GM21825 (cell line): ENCODE measurements at regions not wholly inside any gene's neighbourhood (a gene's known extent, or its start where the extent isn't known, plus 50 kb on each side); places are given as distances from the start of the nearest gene placed in this dataset.
"Not testable (repeated sequence)": the region's sequence is repeated elsewhere in the genome, so short reads cannot be mapped to it uniquely, and the experiment has no call there.

Source experiments
- ATAC-seq: cut with Tn5 transposase; IDR thresholded peaks from one replicate; pipeline ENCODE4 v1.9.1; 2021; ENCODE audit warnings: mild to moderate bottlenecking, moderate library complexity; ENCODE audit not compliant: unreplicated experiment

DNA sequence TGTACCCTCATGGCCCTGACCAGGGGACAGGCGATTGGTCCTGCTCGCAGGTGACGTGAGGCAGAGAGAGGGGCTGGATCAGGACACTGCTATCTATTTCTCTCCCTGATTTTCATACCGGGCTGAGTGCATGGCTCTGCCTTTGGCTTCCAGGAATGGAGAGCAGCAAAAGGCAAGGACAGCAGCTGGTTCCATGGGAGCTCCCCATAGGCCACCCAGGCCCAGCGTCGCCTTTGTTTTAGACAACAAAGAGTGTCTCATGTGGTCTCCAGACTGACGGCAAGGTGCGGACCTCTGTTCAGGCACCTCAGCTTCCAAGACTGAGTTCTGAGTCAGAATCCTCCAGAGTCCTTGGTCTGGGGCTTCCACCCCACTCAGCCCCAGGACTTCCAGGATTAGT lies 123.1 kb downstream of the VEGFA start:
- no peak for ATAC-seq

DNA sequence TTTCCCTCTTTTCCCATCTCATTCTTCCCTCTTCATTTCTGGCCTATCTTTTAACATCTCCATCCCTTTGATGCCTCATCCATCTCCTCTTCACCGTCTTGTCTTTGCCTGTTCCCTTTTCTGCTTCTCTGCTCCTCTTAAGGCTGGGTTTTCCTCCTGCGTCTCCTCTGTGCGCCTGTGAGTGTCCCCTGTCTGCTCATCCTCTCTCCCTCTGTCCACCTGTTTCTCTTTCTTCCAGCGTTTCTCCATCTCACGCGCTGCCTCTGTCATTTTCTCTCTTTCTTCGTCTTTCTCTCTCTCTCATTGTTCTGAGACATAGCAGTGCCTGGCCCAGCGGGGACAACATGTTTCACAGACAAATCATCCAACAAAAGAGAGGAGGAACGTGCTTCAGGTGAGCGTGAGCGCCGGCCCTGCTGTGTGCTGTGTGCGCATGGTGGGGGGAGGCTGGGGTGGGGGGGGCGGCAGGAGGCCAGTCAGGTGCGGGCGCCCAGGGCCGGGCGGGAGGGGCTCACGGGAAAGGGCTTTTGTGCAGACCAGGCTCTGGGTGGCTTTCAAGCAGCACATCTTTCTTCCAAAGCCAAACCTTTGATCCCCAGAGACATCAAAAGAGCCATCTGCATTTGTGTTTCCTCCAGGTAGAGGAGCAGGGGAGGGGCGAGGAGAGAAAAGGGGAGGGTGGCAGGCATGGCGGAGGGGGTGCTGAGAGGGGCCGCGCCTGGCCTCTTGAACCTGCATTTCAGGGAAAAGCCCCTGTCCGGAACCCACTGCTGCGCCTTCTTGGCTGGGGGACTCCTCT lies 121.3 kb downstream of the VEGFA start:
- ATAC-seq = no peak

DNA sequence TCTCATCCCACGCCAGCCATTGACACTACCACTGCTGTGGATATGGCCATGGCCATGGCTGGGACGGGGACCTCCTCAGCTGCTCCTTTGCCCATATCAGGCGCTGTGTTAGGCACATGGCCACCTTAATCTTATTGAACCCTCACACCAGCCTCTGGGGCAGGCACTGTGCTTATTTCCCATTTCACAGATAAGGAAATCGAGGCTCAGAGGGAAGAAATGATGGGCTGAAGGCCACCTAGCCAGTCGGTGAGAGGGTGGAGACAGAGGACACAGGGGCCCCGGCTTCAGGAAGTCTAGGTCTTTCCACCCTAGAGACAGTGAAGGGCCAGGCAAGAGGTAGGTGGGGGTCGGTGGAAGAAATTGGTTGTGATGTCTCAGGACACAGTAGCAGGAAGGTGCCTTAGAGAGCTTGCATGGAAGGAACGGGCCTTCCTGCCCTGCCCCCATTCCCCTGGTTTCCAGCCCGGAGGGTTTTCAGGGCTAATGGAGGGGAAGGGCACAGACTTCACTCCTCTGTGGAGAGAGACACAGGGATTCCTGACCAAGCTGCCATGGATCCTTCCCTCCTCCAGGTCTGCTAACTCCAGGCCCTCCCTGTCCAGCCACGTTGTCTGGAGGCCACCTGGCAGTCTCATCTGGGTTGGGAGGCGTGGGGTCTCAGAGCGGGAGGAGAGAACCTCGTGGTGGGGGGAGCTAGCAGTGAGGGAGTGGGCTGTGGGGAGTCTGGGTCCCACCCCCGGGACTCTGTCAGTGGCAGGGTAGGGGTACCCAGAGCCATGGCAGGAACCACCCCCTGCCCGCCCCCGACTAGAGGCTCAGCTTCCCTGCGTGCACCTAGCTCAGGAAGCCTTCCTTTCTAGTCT lies 120.4 kb downstream of the VEGFA start:
- no peak for ATAC-seq

DNA sequence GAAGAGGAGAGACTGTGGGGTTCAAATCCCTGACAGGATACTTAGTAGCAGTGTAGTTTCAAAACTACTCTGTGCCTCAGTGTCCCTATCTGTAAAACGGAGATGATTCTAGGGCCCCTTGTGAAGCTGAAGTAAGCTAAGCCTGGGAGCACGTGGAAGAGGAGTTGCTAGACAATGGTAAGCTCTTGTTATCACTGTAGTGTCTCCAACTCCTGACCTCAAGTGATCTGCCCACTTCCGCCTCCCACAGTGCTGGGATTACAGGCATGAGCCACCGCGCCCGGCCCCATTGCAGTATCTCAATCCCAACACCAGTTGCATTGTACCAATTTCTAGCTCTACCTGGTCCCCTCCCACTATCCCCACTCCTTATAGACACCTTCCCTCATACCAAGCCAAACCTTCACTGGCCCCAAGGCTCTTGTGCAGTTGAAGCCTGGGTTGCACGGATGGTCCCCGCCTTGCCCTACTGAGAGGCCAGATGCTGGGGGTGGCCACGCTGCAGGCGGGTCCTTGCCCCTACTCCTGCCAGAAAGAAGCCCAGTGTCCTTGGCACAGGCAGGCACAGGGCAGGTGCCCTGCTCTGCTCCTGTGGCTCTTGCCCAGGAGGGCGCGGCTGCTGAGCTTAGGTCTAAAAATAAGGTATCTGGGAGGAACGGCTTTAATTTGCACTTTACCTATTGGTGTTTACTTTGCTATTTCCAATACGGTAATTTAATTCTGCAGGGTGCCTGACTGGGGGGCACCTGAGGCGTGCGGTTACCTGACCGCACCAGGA lies 118.1 kb downstream of the VEGFA start:
- ATAC-seq = no peak

DNA sequence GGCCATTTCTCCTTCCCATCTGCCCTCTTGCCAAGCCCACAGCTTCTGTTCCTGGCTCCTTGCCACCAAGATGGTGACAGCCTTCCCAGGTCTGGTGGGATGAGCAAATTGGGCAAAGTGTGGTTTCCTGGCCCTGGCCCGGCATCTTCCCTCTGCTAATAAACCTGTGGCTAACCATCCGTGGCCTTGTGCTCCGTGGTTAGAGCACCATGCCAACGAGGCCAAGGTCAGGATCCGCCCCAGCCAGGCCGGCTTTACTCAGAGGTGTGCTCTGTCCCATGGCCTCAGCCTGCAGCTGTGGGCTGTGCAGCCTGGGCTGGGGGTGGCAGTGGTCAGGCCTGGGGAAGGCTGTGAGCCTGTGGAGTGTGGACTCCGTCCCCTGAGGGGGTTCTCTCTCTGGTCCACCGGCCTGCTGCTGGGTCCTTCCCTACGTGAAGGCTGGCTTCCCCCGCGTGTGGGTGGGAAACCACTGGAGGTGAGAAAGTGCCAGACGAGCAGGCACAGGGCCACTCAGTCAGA lies 117.4 kb downstream of the VEGFA start:
- ATAC-seq = no peak

DNA sequence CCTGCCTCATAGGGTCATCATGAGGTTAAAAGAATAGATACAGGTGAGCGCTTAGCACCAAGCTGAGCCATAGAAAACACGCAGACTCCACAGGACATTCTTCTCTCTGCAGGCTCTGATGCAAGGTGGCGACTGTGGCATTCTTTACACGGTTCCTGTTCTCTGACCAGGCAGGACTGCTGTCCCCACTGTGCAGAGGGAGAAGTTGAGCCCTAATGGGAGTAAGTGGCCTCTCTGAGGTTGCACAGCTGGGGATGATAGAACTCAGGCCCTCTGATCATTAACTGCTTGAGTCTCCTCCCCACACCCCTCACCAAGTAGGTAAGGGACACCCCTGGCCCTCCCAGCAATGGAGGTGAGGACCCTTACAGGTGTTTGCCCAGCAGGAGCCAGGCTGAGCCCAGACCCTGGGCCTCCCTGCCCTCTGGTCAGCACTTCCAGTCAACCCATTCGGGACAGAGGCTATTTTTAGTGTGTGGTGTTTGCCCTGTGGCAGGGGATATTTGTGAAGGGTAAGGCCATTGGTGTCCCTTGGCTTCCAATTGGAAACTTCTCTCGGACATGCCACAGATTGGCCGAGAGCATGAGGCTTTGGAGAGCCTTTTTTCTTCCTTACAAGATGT lies 116.8 kb downstream of the VEGFA start:
- no peak for ATAC-seq

DNA sequence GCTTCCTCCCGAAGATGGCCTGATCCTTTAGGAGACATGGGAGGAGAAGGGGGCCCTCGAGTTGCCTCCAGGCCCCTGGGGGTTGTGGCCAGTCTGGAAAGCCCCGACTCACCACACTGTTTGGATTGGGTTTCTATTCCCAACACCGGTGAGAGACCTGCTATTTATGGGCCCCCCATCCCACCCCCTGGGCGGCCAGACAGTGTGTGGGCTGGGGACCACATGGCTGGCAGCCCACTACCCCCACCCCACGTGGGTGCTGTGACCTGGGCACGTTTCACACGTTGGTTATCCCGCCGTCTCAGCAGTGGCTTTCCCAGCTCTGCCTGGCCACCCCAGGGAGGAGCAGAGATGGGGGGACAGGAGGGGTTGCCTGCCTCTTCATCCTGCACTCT lies 116.1 kb downstream of the VEGFA start:
- ATAC-seq = no peak

DNA sequence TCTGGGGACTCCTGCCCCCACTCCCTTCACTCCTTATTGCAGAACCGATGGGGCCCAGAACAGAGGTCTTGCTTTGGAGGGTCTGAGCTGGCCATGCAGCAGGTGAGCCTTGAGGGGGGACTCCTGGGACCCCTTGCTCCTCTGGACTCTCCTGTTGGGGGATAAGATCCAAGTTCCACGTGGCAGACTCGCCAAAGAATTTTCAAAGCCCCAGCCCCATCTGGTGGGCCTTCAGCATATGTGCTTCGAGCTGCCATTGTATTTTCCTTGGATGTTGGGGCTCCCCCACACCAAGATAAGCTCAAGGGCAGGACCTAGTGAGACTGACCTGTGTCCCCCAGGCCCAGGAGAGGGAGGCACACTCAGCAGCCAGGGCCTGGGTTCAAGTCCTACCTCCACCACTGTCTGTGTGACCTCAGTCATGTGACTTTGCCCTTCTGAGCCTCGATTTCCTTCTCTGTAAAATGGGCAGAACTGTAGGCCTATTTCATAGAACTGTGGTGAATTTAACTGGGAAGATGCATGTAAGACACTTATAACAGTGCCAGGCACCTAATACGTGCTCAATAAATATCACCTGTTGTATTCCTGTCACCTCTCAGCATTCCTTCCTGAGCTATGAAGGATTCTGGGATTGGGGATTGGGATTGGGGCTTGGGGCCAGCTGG lies 115.5 kb downstream of the VEGFA start:
- ATAC-seq = no peak

DNA sequence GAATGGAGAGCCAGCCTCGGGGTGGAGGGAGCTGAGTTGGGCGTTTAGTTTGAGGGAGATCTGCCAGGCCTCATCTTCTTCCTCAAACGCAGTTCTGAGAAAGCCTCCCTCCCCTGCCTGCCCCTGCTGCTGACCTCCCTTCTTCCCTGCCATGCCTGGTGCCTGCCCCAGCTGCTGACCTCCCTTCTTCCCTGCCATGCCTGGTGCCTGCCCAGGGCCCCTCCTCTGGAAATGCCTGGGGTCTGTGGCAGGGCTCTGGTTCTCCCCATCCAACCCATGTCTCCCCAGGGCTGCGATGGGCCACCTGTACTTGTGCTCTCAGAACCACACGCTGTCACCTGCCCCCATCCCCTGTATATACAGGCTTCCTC lies 114.6 kb downstream of the VEGFA start:
- ATAC-seq = no peak

DNA sequence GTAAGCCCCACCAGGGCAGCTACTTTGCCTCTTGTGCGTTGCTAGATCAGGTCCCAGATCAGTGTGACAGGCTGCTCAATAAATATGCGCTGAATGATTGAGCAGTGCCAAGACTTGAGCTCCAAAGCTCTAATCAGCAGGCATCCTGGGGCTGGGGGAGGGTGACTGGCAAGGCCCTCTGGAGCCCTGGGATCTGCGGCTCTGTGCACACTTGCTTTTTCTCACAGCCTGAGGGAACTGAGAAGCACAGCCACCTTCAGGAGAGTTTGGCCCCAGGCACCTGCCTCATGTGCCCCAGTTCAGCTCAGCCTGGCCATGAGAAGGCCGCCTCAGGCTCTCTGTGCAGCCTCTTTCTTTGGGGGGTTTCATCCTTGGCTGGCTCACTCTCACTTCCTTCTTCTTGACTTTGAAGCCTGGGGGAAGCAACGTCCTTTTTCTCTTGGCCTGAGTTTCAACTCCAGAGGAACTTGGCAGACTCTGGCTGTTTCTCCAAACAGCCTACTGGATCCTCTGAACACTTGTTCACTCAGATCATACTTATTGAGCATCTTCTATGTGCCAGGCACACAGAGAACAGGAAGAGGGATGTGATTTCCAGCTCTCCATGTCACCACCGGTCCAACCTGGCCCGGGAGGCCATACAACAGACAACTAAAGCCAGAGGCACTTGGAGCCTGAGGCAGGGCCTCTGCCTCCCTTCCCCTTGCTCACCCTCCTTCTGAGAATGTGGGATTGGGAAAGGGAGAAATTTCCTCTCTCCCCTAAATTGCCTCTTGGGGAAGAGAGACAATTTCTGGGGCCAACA lies 114.0 kb downstream of the VEGFA start:
- ATAC-seq = peak; percentile 55

DNA sequence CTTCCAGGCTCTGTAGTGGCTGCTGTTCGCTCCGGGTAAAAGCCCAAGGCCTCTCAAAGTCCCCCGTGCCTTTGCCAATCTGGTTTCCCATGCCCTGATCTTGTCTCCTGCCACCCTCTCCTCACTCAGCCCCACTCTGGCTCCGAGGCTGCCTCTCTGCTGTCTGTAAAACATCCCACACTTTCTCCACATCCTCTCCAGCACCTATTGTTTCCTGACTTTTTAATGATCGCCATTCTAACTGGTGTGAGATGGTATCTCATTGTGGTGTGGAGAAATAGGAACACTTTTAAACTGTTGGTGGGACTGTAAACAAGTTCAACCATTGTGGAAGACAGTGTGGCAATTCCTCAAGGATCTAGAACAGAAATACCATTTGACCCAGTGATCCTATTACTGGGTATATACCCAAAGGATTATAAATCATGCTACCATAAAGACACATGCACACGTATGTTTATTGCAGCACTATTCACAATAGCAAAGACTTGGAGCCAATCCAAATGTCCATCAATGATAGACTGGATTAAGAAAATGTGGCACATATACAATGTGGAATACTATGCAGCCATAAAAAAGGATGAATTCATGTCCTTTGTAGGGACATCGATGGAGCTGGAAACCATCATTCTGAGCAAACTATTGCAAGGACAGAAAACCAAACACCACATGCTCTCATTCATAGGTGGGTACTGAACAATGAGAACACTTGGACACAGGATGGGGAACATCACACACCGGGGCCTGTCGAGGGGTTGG lies 112.9 kb downstream of the VEGFA start:
- ATAC-seq = not testable (repeated sequence)

DNA sequence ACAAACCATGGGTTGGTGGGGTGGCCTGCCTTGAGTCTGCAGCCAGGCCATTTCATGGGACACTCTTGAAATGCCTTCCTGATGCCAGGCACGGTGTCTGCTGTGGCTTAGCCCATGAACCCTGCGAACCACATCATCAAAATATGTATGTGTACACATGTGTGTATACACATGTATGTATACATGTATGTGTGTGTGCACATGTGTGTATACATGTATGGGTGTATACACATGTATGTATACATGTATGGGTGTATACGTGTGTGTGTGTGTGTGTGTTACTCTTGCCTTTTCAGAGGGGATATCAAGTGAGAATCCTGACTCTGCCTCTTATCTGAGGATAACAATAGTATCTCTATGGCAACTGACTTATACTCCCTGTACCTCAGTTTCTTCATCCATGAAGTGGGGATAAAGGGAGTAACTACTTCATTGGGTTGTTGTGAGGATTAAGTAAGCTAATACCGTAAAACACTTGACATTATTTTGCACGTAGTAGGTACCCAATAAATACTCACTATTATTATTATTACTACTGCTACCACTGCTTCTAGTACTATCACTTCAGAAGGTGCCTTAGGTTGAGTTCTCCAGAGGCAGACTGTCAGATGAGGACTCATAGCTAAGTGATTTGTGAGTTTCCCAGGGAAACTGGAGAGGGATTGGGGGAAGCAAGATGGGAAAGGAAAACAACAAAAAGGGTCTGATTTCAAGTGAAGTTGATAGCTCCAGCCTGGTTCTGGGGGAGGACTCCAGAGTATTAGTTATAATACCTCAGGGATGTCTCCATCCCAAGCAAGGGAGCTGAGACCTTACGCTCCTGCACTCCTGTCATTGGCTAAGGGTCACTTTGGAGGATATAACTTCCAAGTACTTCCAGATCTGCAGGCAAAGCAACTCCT lies 110.5 kb downstream of the VEGFA start:
- no peak for ATAC-seq

DNA sequence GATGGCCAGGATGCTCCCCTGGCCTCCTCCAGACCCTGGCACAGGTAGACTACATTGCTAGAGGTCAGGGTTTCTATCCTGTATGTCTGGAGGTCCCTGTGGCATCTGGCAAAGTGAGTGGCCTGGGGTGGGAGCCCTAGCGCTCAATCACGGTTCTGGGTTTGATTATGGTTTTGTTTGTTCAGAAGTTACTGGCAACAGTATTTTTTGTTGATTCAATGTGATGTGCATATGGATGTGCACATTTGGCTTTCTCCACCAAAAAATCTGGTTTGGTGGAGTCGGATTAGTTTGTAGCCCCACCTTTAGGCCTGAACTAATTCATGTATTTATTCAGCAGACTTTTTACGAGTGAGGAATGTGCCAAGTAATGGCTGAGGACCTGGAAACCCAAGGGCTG lies 109.7 kb downstream of the VEGFA start:
- ATAC-seq = no peak

DNA sequence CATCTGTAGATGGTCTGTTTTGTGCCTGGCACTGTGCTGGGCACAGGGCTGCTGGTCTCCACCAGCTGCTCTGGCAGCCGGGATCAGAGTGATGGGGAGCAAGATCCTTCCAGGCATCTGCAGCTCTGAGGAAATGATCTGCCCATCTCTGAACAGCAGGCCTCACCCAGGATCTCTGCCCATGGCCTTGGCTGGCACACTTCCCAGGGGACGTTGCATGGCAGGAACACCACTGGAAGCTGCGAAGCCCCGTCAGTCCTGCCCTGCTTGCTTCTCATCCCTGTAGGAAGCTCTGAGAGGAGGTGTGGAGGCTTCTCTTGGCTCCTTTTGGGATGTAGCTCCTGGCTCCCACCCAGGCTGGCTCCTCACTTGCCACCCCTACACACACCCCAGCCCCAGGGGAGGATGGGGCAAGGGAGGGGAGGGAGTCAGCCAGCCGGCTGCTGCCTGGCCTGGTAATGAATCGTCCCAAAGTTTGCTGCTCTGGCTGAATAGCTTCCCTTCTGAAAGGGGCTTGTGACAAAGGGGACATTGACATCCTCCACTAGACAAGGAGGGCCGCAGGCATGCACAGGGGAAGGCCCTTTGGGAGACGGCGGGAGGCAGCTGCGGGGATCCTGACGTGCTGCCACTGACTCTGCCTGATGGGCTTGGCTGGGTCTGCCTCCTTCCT lies 108.9 kb downstream of the VEGFA start:
- ATAC-seq = no peak

DNA sequence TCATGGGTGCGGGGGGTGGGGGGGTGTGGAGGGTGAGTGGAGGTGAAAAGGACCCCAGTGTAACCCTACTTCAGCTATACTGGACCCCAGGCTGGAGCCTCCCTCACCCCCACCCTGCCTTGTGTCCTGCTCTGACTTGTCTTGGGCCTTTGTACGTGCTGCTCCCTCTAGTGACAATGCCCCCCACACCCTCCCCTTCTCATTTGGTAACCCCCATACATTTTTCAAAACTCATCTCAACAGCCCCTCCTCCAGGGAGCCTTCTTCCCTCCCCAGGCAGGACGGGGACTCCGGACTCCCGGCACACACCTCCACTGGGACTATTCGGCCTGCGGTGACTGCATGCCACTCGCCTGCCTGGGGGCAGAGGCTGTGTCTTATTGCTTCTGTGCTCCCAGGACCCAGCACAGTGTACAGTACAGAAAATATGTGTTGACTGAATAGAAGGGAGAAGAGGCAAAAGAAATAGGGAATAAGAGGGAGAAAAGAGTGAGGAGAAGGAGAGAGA lies 108.2 kb downstream of the VEGFA start:
- ATAC-seq = no peak

DNA sequence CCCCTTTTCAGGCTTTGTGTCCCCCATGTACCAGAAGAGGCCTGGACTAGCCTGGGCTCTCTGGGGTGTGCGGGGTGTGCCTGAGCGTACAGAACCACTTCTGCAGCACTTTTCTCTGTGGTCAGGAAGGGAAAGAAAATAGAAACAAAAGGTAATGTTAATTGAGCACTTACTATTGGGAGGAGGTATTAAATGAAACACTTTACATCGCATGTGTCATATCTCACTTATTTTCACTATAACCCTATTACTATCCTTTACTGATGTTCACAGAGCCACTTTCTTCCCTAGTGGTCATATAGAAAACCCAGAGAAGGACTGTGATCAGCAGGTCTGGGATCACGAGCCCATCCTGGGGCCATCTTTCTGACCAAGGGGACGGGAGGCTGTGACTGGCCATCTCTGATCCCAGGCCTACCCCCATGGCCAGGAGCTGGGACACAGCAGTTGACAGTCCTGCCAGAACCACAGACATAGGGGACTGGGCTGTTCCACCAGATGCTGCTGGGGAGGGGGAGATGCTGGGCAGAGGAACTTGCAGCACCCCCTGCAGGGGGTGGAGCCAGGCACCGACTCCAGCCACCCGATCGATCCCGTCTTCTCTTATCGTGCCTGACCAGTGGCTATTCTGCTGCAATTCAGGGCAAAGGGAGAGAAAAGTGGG lies 107.6 kb downstream of the VEGFA start:
- no peak for ATAC-seq
